Endodermal cell (in vitro differentiated cells): ENCODE measurements at regions not wholly inside any gene's neighbourhood (a gene's known extent, or its start where the extent isn't known, plus 50 kb on each side); places are given as distances from the start of the nearest gene placed in this dataset.

Experiments used
- DNase-seq: peaks from one replicate; pipeline ENCODE4 v3.0.0-alpha.2; 2017
- H3K27ac ChIP-seq: 2 replicates; pipeline ENCODE4 v1.5.1; 2013; ENCODE audit warnings: mild to moderate bottlenecking, low read depth, low read length, moderate library complexity
- H3K27me3 ChIP-seq: 2 replicates; pipeline ENCODE4 v1.6.1; 2013; ENCODE audit warnings: mild to moderate bottlenecking, low read length, moderate library complexity; ENCODE audit not compliant: insufficient read depth, control insufficient read depth, poor library complexity, severe bottlenecking
- H3K36me3 ChIP-seq: 2 replicates; pipeline ENCODE4 v1.7.0; 2013; ENCODE audit warnings: mild to moderate bottlenecking, low read length, moderate library complexity; ENCODE audit not compliant: control insufficient read depth, insufficient read depth
- H3K4me1 ChIP-seq: one replicate; pipeline ENCODE4 v1.7.0; 2013; ENCODE audit warnings: low read length; ENCODE audit not compliant: control insufficient read depth, insufficient read depth
- H3K4me3 ChIP-seq: 2 replicates; pipeline ENCODE4 v1.5.1; 2013; ENCODE audit warnings: mild to moderate bottlenecking, low read length, moderate library complexity
- H3K9ac ChIP-seq: 2 replicates; pipeline ENCODE4 v1.6.1; 2013; ENCODE audit warnings: mild to moderate bottlenecking, low read length, moderate library complexity; ENCODE audit not compliant: poor library complexity, severe bottlenecking; ENCODE audit errors: extremely low read depth
- H3K9me3 ChIP-seq: 2 replicates; pipeline ENCODE4 v1.6.1; 2013; ENCODE audit warnings: mild to moderate bottlenecking, low read length, moderate library complexity; ENCODE audit not compliant: control insufficient read depth
- H3K27ac Mint-ChIP-seq: 2 replicates; pipeline ENCODE4 v1.8.0; 2020; ENCODE audit warnings: mixed read lengths
- H3K27me3 Mint-ChIP-seq: 2 replicates; pipeline ENCODE4 v1.8.0; 2021; ENCODE audit warnings: mild to moderate bottlenecking, mixed read lengths; ENCODE audit not compliant: insufficient read depth
- H3K36me3 Mint-ChIP-seq: 2 replicates; pipeline ENCODE4 v1.8.0; 2020; ENCODE audit warnings: low read depth, mixed read lengths
- H3K4me1 Mint-ChIP-seq: 2 replicates; pipeline ENCODE4 v1.8.0; 2020; ENCODE audit warnings: mixed read lengths
- H3K4me3 Mint-ChIP-seq: 2 replicates; pipeline ENCODE4 v1.8.0; 2020; ENCODE audit warnings: mild to moderate bottlenecking, moderate library complexity, mixed read lengths
- H3K9me3 Mint-ChIP-seq: 2 replicates; pipeline ENCODE4 v1.8.0; 2020; ENCODE audit warnings: mild to moderate bottlenecking, mixed read lengths
- WGBS, 2 experiments: methylation state at CpG; one replicate each; pipeline versions ENCODE4 v1.1.5 to v1.1.7; 2013; ENCODE audit warnings: missing lambda C conversion rate in 2 of 2, mixed read lengths in 1 of 2; ENCODE audit not compliant: insufficient coverage in 1 of 2, insufficient read length in 1 of 2; 5-methylcytosine and 5-hydroxymethylcytosine counted together
- TF ChIP-seq, protein P1 (sequence below): fragments of 200-600 bp; sonication (generic); conservative IDR thresholded peaks from 2 replicates; pipeline ENCODE4 v1.5.0; 2021; ENCODE audit warnings: antibody characterized with exemption, mild to moderate bottlenecking

DNA sequence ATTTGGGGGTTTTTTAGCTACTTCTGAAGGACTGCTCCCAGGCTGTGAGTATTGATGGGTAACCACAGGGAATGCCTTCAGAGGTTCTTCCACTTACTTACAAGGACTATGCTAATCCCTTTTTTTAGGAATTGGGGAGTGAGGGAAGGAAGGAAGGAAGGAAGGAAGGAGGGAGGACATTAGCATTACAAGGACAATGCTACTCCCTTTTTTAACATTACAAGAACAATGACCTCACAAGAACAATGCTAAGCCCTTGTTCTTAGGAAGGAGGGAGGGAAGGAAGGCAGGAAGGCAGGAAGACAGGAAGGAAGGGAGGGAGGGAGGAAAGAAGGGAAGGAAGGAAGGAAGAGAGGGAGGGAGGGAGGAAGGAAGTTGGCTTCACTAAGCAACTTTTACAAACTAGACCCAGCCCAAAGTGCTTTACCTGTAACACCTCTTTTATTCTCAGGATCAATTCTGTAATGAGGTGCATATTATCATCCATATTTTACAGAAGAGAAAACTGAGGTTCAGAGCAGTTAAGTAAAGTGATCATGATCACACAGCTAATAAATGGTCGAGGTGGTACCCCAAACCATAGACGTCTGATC, 446.8 kb upstream of the JARID2 start:
- peaks cover 11% of the 10 kb centered on the region for H3K4me1 ChIP-seq
- DNase-seq = no peak
- H3K9me3 ChIP-seq = no peaks in the 10 kb centered on the region
- H3K27me3 ChIP-seq = no peaks in the 10 kb centered on the region
- Mint-ChIP-seq H3K36me3 (no peaks in the 10 kb centered on the region), H3K4me1 (peaks cover 38% of the 10 kb centered on the region), H3K4me3 (no peak overlapping the region), H3K27ac (no peak overlapping the region), H3K9me3 (peaks cover 4% of the 10 kb centered on the region), H3K27me3 (peaks cover 11% of the 10 kb centered on the region)
- WGBS, 2 experiments = 90 to 93% methylated on average over 2 of the region's 2 CpGs
- no peak overlapping the region for H3K9ac ChIP-seq
- no peaks in the 10 kb centered on the region for H3K36me3 ChIP-seq
- H3K4me3 ChIP-seq = no peak overlapping the region
- no peak overlapping the region for H3K27ac ChIP-seq
- TF ChIP-seq, protein P1, sequence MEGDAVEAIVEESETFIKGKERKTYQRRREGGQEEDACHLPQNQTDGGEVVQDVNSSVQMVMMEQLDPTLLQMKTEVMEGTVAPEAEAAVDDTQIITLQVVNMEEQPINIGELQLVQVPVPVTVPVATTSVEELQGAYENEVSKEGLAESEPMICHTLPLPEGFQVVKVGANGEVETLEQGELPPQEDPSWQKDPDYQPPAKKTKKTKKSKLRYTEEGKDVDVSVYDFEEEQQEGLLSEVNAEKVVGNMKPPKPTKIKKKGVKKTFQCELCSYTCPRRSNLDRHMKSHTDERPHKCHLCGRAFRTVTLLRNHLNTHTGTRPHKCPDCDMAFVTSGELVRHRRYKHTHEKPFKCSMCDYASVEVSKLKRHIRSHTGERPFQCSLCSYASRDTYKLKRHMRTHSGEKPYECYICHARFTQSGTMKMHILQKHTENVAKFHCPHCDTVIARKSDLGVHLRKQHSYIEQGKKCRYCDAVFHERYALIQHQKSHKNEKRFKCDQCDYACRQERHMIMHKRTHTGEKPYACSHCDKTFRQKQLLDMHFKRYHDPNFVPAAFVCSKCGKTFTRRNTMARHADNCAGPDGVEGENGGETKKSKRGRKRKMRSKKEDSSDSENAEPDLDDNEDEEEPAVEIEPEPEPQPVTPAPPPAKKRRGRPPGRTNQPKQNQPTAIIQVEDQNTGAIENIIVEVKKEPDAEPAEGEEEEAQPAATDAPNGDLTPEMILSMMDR = no peak

DNA sequence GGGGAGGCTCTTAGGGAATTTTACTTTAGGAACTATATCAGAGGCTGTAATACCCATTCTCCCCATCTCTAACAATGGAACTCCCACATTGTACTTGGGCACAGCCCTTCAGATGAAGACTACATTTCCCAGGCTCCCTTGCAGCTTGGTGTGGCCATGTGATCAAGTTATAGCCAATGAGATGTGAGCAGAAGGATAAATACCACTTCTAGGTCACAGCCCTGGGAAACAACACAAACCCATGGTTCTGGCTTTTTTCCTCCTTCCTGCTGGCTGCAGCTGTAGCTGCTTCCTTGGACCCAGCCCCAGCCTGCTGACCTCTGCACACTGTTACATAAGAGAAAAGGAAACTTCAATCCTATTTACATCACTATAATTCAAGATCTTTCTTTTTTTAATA, 445.9 kb upstream of the JARID2 start:
- peak; percentile 85 for DNase-seq
- H3K9me3 ChIP-seq = no peaks in the 10 kb centered on the region

DNA sequence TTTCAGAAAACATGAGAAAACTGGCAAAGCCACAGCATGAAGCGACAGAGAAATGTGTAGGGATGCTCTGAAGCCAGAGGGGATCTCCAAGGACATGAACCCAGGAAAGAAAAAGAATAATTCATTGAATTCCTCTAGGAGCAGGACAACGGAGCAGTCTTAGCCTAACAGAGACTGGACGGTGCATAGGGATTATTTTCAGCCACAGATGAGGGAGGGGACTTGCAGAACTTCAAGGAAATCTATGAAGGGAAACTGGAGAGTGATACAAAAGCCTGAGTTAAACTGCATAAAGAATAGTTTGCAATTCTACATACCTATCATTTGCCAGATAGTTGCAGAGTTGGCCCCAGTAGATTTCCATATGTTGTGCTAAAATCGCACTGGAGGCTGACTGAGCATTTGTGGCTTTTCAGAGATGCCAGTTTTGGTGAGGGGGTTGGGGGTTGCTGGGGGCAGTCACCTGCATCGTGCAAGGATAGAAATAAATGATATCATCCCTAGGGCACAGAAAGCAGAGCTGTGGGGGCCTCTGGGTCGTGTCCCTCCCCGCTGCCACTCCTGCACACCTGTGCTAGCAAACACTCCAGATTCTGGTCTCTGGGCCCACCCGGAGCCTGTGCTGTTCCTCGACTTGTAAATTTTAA, 443.2 kb upstream of the JARID2 start:
- peaks cover 13% of the 10 kb centered on the region for H3K9me3 Mint-ChIP-seq
- no peaks in the 10 kb centered on the region for H3K36me3 Mint-ChIP-seq
- H3K36me3 ChIP-seq = no peaks in the 10 kb centered on the region
- H3K4me1 ChIP-seq = peaks cover 11% of the 10 kb centered on the region
- H3K27me3 Mint-ChIP-seq = peaks cover 18% of the 10 kb centered on the region
- peaks cover 22% of the 10 kb centered on the region for H3K4me1 Mint-ChIP-seq
- no peak overlapping the region for H3K4me3 Mint-ChIP-seq
- no peak overlapping the region for H3K9ac ChIP-seq
- no peak overlapping the region for H3K27ac ChIP-seq
- no peak overlapping the region for H3K27ac Mint-ChIP-seq
- no peaks in the 10 kb centered on the region for H3K27me3 ChIP-seq
- H3K9me3 ChIP-seq = peaks cover 3% of the 10 kb centered on the region
- no peak overlapping the region for H3K4me3 ChIP-seq
- DNase-seq = no peak
- TF ChIP-seq, protein P1 = no peak
- 86 to 92% methylated on average over 8 to 9 of the region's 9 CpGs for WGBS, 2 experiments

More for the DNA sequence above, 445.9 kb upstream of the JARID2 start:
- Mint-ChIP-seq H3K36me3 (no peaks in the 10 kb centered on the region), H3K27ac (peak overlapping the region; percentile 45), H3K9me3 (peaks cover 4% of the 10 kb centered on the region), H3K4me3 (no peak overlapping the region), H3K4me1 (peaks cover 38% of the 10 kb centered on the region), H3K27me3 (peaks cover 13% of the 10 kb centered on the region)
- Histone ChIP-seq H3K4me3 (no peak overlapping the region), H3K27me3 (no peaks in the 10 kb centered on the region), H3K27ac (no peak overlapping the region), H3K9ac (no peak overlapping the region), H3K36me3 (no peaks in the 10 kb centered on the region), H3K4me1 (peaks cover 11% of the 10 kb centered on the region)
- TF ChIP-seq, protein P1 = no peak
